Middle frontal gyrus (tissue), 1 donor: ENCODE measurements at regions not wholly inside any gene's neighbourhood (a gene's known extent, or its start where the extent isn't known, plus 50 kb on each side); places are given as distances from the start of the nearest gene placed in this dataset.

Experiments used
- DNase-seq: peaks from one replicate; pipeline ENCODE4 v3.0.0-alpha.2; 2015; ENCODE audit warnings: low spot score; ENCODE audit errors: extremely low spot score

DNA sequence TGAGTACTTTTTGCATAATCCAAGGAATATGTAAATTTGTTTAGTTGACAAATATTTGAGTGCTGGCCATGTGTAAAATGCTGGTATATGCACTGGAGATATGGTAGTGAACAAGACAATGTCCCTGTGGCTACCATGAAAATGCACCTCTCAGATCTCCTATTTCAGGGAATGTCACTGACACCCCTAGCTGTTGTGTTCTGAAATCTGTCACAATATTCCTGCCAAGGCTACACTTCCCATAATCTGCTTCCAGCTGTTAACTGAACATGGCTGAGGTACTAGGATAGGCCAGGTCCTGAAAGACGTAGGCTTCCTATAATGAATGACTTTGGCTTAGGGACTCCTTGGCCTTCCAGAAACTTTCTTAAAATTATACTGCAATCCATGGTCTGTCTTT lies 197.8 kb downstream of the ZNF648 start:
- DNase-seq = no peak

GRCh38 chr1:181863006-181863405 lies 198.5 kb downstream of the ZNF648 start:
- no peak for DNase-seq

- DNase-seq = no peak
Observed at GRCh38 chr1:181858135-181858534, 203.4 kb downstream of the ZNF648 start.
